COLO668 (cell line): ENCODE measurements at regions not wholly inside any gene's neighbourhood (a gene's known extent, or its start where the extent isn't known, plus 50 kb on each side); places are given as distances from the start of the nearest gene placed in this dataset.

ENCODE experiments used
- DNase-seq: peaks from one replicate; lab custom pipeline; 2025; ENCODE audit not compliant: unreplicated experiment; lab: John Stamatoyannopoulos, UW

GRCh38 chr10:53749439-53749838 is 976.9 kb upstream of the MBL2 start:
- DNase-seq, result no peak

GRCh38 chr10:53748319-53748718 is 975.7 kb upstream of the MBL2 start:
- no peak for DNase-seq

- no peak for DNase-seq
These were observed 972.2 kb upstream of the MBL2 start for GRCh38 chr10:53744746-53745145.

GRCh38 chr10:53744176-53744575 is 971.6 kb upstream of the MBL2 start:
- no peak for DNase-seq

- DNase-seq, result no peak
These were observed 964.5 kb upstream of the MBL2 start for GRCh38 chr10:53737132-53737531.

- DNase-seq, result no peak
These were observed 954.3 kb upstream of the MBL2 start for GRCh38 chr10:53726921-53727320.

- DNase-seq, result no peak
These were observed 952.0 kb upstream of the MBL2 start for GRCh38 chr10:53724581-53724980.

- no peak for DNase-seq
These were observed 947.1 kb upstream of the MBL2 start for GRCh38 chr10:53719658-53720057.

- no peak for DNase-seq
These were observed 943.6 kb upstream of the MBL2 start for GRCh38 chr10:53716156-53716555.

GRCh38 chr10:53713431-53713830 is 940.8 kb upstream of the MBL2 start:
- no peak for DNase-seq

- peak; percentile 0 for DNase-seq
These were observed 929.9 kb upstream of the MBL2 start for GRCh38 chr10:53702489-53702888.

GRCh38 chr10:53701213-53701612 is 928.6 kb upstream of the MBL2 start:
- no peak for DNase-seq

- DNase-seq, result no peak
These were observed 927.7 kb upstream of the MBL2 start for GRCh38 chr10:53700278-53700677.

GRCh38 chr10:53699684-53700083 is 927.1 kb upstream of the MBL2 start:
- DNase-seq, result no peak

GRCh38 chr10:53699231-53699630 is 926.6 kb upstream of the MBL2 start:
- no peak for DNase-seq

- no peak for DNase-seq
These were observed 924.5 kb upstream of the MBL2 start for GRCh38 chr10:53697038-53697437.

- DNase-seq, result peak; percentile 0
These were observed 918.1 kb upstream of the MBL2 start for GRCh38 chr10:53690524-53691240.

GRCh38 chr10:53687800-53688199 is 915.2 kb upstream of the MBL2 start:
- no peak for DNase-seq

- no peak for DNase-seq
These were observed 910.3 kb upstream of the MBL2 start for GRCh38 chr10:53682885-53683284.

GRCh38 chr10:53682458-53682857 is 909.9 kb upstream of the MBL2 start:
- DNase-seq, result no peak

- DNase-seq, result no peak
These were observed 907.1 kb upstream of the MBL2 start for GRCh38 chr10:53679666-53680065.

GRCh38 chr10:53675177-53675576 is 902.6 kb upstream of the MBL2 start:
- no peak for DNase-seq

- no peak for DNase-seq
These were observed 894.5 kb upstream of the MBL2 start for GRCh38 chr10:53667063-53667462.
